SU-DHL-6 (cell line): ENCODE measurements at regions not wholly inside any gene's neighbourhood (a gene's known extent, or its start where the extent isn't known, plus 50 kb on each side); places are given as distances from the start of the nearest gene placed in this dataset.

Experiments used
- H2AFZ ChIP-seq: fragments of 200-600 bp; sonication (generic); 2 replicates; pipeline ENCODE4 v1.6.1; 2014; ENCODE audit warnings: low read depth, mild to moderate bottlenecking, moderate library complexity, mixed read lengths, antibody characterized with exemption, low read length; ENCODE audit not compliant: severe bottlenecking
- H3F3A ChIP-seq: fragments of 200-600 bp; shearing (Covaris generic); 2 replicates; pipeline ENCODE4 v1.6.0; 2016; ENCODE audit warnings: antibody characterized with exemption, mild to moderate bottlenecking; ENCODE audit not compliant: insufficient read depth
- H3K27ac ChIP-seq: fragments of 200-600 bp; sonication (generic); 2 replicates; pipeline ENCODE4 v1.5.1; 2016; ENCODE audit warnings: low read depth, mild to moderate bottlenecking, low read length, moderate library complexity, mixed read lengths
- H3K27me3 ChIP-seq: fragments of 200-600 bp; sonication (generic), shearing (Covaris generic); 2 replicates; pipeline ENCODE4 v1.6.0; 2014; ENCODE audit warnings: mild to moderate bottlenecking, low read length
- H3K36me3 ChIP-seq: fragments of 200-600 bp; sonication (generic); 2 replicates; pipeline ENCODE4 v1.6.1; 2014; ENCODE audit warnings: mild to moderate bottlenecking, low read length, mixed read lengths
- H3K4me2 ChIP-seq: fragments of 300-600, 200-600 bp; shearing (Covaris generic), sonication (generic); 2 replicates; pipeline ENCODE4 v1.6.0; 2014; ENCODE audit warnings: low read length, low read depth, mild to moderate bottlenecking; ENCODE audit not compliant: poor library complexity, severe bottlenecking
- H3K4me3 ChIP-seq: fragments of 200-600 bp; sonication (generic); 2 replicates; pipeline ENCODE4 v1.5.1; 2014; ENCODE audit warnings: antibody characterized with exemption, low read length, mild to moderate bottlenecking, mixed read lengths; ENCODE audit not compliant: insufficient read depth, poor library complexity, severe bottlenecking
- H3K79me2 ChIP-seq: fragments of 200-600 bp; sonication (generic); 2 replicates; pipeline ENCODE4 v1.6.1; 2014; ENCODE audit warnings: mild to moderate bottlenecking, low read length, moderate library complexity; ENCODE audit not compliant: insufficient read depth
- H3K9ac ChIP-seq: fragments of 200-600 bp; sonication (generic); 2 replicates; pipeline ENCODE4 v1.7.0; 2014; ENCODE audit warnings: mild to moderate bottlenecking, low read length
- H3K9me2 ChIP-seq: fragments of 200-600 bp; sonication (generic); replicated peaks from 2 replicates; pipeline ENCODE4 v1.6.1; 2014; ENCODE audit warnings: low read length; ENCODE audit not compliant: insufficient read depth
- H3K9me3 ChIP-seq: fragments of 200-600 bp; sonication (generic); 2 replicates; pipeline ENCODE4 v1.6.1; 2014; ENCODE audit warnings: low read length, mixed read lengths; ENCODE audit not compliant: insufficient read depth
- H4K20me1 ChIP-seq: fragments of 200-600 bp; sonication (generic); 2 replicates; pipeline ENCODE4 v1.6.1; 2014; ENCODE audit warnings: low read depth, mild to moderate bottlenecking, antibody characterized with exemption, low read length, moderate library complexity, mixed read lengths
- CTCF ChIP-seq: fragments of 200-600 bp; sonication (generic); IDR thresholded peaks from one replicate; pipeline ENCODE4 v1.5.1; 2017; ENCODE audit warnings: antibody characterized with exemption, mild to moderate bottlenecking, low read length, moderate library complexity; ENCODE audit not compliant: insufficient read depth, poor library complexity, severe bottlenecking
- EZH2phosphoT487 ChIP-seq: fragments of 200-600 bp; sonication (generic), shearing (Covaris generic); conservative IDR thresholded peaks from 2 replicates; pipeline ENCODE4 v1.6.1; 2018; ENCODE audit warnings: mild to moderate bottlenecking, antibody characterized with exemption, low read length, moderate library complexity, mixed read lengths

DNA sequence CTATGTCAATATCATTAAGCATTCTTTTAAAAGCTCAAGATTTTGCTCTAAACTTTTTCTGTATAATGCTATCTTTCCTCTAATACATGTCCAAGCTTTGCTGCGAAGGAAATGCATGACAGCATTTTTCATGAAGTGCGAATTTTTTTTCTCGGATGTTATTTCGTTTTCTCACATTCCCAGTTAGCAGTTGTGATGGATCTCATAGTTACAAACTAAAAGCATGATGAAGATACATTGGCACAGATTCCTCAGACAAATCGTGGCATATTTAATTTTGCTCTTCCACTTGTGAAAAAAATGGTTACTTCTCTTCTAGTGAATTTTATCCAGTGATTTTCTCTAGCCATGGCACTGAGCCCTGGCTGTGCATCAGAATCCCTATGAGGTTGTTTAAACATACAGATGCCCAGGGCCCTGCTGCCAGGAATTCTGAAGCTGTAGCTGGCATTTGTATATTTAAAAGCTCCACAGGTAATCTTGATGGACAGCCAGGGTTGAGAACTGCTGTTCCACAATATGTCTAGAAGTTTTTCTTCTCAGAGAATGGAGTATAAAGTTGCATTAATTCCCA, 299.8 kb upstream of the NEBL start:
- no peak overlapping the region for H2AFZ ChIP-seq
- H3K4me2 ChIP-seq, result no peak overlapping the region
- H3K4me3 ChIP-seq, result no peak overlapping the region
- no peaks in the 10 kb centered on the region for H3K79me2 ChIP-seq
- H3K36me3 ChIP-seq, result no peaks in the 10 kb centered on the region
- no peak overlapping the region for H3K27ac ChIP-seq
- no peaks in the 10 kb centered on the region for H3K9me2 ChIP-seq
- H4K20me1 ChIP-seq, result no peaks in the 10 kb centered on the region
- no peaks in the 10 kb centered on the region for H3K27me3 ChIP-seq
- TF ChIP-seq EZH2phosphoT487, result no peak
- TF ChIP-seq CTCF, result no peak
- H3K9me3 ChIP-seq, result no peaks in the 10 kb centered on the region
- H3K9ac ChIP-seq, result no peak overlapping the region
- no peaks in the 10 kb centered on the region for H3F3A ChIP-seq

GRCh38 chr10:21195252-21195651, 298.1 kb upstream of the NEBL start:
- Histone ChIP-seq H3K79me2 (no peaks in the 10 kb centered on the region), H3K4me2 (no peak overlapping the region), H2AFZ (no peak overlapping the region), H3K27ac (no peak overlapping the region), H4K20me1 (no peaks in the 10 kb centered on the region), H3K36me3 (no peaks in the 10 kb centered on the region), H3F3A (no peaks in the 10 kb centered on the region), H3K9me2 (no peaks in the 10 kb centered on the region), H3K9me3 (no peaks in the 10 kb centered on the region), H3K9ac (no peak overlapping the region), H3K4me3 (no peak overlapping the region), H3K27me3 (no peaks in the 10 kb centered on the region)
- TF ChIP-seq EZH2phosphoT487 (no peak), CTCF (no peak)

DNA sequence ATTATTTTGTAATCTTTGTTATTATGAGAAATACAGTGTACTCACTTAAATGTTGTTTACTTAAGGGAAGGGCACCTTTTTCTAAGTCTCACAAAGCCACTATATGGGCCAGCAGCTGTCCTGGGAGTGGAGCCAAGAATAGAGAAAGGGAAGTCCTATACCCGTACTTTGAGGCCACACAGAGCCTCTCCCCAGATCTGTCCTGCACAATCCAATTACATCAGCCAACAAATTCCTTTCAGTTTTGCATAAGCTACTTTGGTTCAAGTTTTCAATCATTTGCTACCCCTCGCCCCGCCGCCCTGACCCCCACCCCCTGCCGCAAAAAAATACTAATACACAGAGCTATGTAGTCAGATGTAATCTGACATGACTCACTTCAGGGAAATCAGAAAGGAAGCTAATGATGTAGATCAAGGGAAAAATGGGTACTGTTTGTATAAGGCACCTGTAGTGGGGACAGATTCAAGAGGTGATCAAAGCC, 297.4 kb upstream of the NEBL start:
- Histone ChIP-seq H3K27ac (no peak overlapping the region), H4K20me1 (no peaks in the 10 kb centered on the region), H3K27me3 (no peaks in the 10 kb centered on the region), H3K4me3 (no peak overlapping the region), H3K4me2 (no peak overlapping the region), H3K9me3 (no peaks in the 10 kb centered on the region), H3K9ac (no peak overlapping the region), H3K36me3 (no peaks in the 10 kb centered on the region), H3K79me2 (no peaks in the 10 kb centered on the region), H3F3A (no peaks in the 10 kb centered on the region), H2AFZ (no peak overlapping the region), H3K9me2 (no peaks in the 10 kb centered on the region)
- no peak for TF ChIP-seq CTCF
- TF ChIP-seq EZH2phosphoT487, result no peak
